Mesenteric fat pad (tissue), 1 donor: ENCODE measurements at regions not wholly inside any gene's neighbourhood (a gene's known extent, or its start where the extent isn't known, plus 50 kb on each side); places are given as distances from the start of the nearest gene placed in this dataset.

Experiments
- DNase-seq: peaks from one replicate; pipeline ENCODE4 v3.0.0-alpha.2; 2020; ENCODE audit warnings: low spot score
- donor health status: DM: yes; HTN: yes; CAD: no.

DNA sequence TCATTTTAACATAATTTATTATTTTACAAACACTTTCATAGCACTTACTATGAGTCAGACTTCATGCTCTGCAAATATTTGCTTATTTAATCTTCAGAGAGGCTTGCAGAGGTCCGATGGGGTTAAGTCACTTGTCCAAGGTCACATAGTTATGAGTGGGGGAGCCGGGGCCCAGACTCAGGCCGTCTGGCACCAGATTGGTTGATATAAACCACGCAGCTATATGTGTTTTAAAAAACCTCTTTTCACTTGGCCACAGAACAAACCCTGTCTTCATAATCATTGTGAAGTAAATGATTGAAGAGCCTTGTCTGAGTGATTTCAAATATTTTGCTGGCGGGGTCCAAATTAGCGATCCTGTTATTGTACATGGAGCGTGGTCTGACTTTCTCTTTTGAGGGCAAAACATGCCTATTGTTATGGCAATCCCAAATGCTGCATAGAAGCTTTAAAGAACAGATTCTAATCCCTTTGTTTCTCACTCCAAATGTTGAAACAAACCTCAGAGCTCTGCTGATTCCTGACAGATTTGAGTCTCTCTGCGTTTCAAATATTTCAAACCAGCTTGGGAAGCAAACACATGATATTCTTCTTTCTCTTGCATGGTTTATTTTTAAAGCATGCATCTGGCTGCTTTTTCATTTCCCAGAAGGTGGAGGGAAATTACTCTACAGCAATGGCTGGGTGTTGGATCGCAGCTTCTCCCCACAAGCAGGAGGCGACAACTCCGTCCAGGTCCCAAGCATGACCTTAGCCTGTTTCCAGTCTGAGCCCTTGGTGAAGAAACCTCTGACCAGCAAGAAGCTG, 142.4 kb downstream of the DDX1 start:
- DNase-seq = no peak

- DNase-seq = no peak
Observed at GRCh38 chr2:15734674-15735483, 143.2 kb downstream of the DDX1 start.

DNA sequence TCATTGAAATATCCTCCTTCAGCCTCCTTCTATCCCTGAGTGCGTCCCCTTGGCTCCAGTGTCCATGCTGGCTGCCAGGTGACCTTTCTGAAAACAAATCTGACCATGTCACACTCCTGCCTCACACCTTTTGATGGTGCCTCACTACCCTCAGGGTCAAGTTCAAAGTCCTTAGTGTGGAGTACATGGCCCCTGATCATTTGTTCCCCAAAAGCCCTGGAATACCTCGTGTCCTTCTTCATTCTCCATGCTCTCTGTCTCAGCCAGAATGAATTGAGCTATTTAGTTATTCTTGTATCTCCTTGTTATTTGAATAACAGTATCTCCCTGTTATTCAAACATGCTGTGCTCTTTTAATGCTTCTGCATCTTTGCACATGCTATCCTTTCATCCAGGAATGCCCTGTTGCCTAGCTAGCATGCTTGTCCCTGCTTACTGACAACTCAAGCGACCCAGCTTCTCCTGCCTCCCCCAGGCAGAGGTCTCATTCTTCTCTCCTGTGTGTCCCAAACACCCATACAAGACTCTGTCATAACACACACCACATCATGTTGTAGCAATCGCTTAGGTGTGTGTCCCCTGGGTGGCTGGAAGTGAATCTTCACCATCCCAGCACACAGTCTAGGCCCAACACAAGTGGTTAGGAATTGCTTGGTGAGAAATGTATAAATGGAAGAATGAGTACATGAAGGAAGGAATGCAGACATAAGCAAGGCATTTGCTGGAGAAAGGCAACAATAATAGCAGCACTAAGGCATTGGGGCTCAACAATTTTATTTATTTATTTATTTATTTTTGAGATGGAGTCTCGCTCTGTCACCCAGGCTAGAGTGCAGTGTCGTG, 144.0 kb downstream of the DDX1 start:
- DNase-seq = no peak

GRCh38 chr2:15736396-15737180, 144.9 kb downstream of the DDX1 start:
- peak; percentile 37 for DNase-seq

GRCh38 chr2:15737314-15738224, 145.9 kb downstream of the DDX1 start:
- DNase-seq = no peak

GRCh38 chr2:15738225-15738546, 146.5 kb downstream of the DDX1 start:
- DNase-seq = no peak

DNA sequence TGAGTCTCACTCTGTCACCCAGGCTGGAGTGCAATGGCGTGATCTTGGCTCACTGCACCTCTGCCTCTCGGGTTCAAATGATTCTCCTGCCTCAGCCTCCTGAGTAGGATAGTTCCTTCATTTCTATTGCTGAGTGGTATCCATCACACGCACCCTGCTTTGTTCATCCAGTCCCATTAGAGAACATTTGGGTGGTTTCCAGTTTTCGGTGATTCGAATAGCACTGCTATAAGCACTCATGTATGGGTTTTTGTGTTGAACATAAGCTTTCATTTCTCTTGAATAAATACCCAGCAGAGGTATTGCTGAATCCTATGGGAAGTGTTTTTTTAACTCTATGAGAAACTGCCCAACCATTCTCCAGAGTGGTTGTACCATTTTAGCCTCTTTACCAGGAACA, 147.3 kb downstream of the DDX1 start:
- DNase-seq = no peak

- no peak for DNase-seq
Observed at GRCh38 chr2:15744820-15745219, 153.2 kb downstream of the DDX1 start.

DNA sequence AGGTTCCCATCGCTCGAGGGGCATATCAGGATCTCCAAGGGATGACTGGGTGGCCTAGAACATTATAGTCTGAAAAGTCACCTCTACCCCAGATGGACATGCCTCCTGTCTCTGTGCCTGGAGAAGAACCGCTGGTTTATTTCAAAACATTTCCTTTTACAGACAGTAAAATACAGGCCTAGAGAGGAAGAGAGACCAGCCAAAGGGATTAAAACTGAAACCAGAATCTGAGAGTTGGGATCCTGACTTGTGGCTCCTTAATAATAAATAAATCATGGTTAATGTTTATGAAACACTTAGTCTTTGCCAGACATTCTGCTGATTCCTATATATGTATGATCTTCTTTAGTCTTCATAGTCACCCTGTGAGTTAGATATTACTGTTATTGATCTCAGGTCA, 153.7 kb downstream of the DDX1 start:
- DNase-seq = no peak

- DNase-seq = no peak
Observed at GRCh38 chr2:15745907-15746702, 154.4 kb downstream of the DDX1 start.

DNA sequence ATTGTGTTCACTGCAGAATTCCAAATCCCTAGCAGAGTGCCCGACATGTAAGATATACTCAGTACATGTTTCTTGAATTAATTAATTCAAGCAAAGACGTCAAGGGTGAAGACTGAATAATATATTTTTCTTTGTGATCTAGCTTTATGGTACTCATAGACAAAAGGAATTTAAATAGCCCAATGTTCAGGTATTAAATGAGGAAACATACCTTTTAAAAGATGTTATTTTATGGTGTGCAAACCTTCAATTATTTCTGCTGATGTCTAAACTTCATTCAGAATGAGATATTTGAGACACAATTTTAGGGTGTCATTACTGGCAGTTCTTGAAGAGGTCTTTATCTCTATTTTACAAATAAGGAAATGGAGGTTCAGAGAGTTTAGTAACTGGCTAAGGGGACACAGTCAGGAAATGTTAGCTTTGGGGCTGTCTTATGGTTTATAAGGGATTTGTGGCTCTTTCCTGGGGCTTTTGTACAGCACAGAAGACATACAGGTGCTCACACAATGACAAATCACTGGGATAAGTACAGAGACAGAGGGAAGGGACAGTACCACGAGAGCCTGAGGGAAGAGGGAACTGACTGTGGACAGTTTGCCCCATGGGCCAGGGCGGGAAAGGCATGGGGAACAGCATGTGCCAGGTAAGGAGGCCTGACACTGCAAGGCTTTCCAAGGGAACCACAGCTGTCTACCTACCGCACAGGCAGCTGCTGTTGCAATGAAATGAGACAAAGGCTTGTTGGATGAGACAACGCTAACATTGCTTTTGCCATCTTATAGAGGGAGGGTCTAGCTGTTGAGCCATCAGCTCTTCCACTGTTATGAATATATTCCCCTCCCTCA, 155.3 kb downstream of the DDX1 start:
- DNase-seq = no peak

GRCh38 chr2:15747603-15748471, 156.2 kb downstream of the DDX1 start:
- DNase-seq = no peak

- peak; percentile 76 for DNase-seq
Observed at GRCh38 chr2:15748736-15749323, 157.2 kb downstream of the DDX1 start.

- DNase-seq = no peak
Observed at GRCh38 chr2:15749460-15750432, 158.1 kb downstream of the DDX1 start.

DNA sequence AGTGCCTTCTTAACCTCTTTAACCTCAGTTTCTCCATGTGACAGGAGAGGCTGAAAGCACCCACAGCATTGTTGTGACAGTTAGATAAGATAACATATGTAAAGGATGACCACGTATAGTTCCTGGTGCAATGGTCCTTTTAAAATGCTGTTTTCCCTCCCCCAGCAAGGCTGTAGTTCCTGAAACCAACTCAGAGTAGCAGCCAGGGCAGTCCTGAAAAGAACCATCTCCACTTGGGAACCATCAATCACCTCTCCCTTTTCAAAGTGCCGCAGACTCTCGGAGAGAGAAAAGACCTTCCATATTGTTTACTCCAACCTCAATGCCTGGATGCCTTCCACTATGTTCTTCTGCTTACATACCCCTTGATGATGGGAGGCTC, 158.8 kb downstream of the DDX1 start:
- DNase-seq = no peak
